B cell (primary cell): ENCODE measurements at regions not wholly inside any gene's neighbourhood (a gene's known extent, or its start where the extent isn't known, plus 50 kb on each side); places are given as distances from the start of the nearest gene placed in this dataset.

Experiments used
- ATAC-seq: fragments of 200-7000 bp; cut with Tn5 transposase; one replicate; pipeline ENCODE4 v1.10.0; 2021; ENCODE audit warnings: low read depth, mild to moderate bottlenecking, moderate number of reproducible peaks, moderate library complexity
- CTCF ChIA-PET: fragments of 350-600 bp; sonication (Branson Sonifier 250); formaldehyde crosslinking; loops from one replicate; lab custom pipeline; 2021; ENCODE audit warnings: antibody characterized with exemption, inconsistent platforms; lab: Charles Lee
- POLR2A ChIA-PET: fragments of 350-600 bp; sonication (Branson Sonifier 250); formaldehyde crosslinking; loops from one replicate; lab custom pipeline; 2021; ENCODE audit warnings: antibody characterized with exemption; lab: Charles Lee
- DNase-seq: peaks from one replicate; pipeline ENCODE4 v3.0.0; 2013
- H2AFZ ChIP-seq: 2 replicates; pipeline ENCODE4 v1.6.1; 2012; ENCODE audit warnings: mild to moderate bottlenecking, low read depth, low read length; ENCODE audit not compliant: insufficient read depth, poor library complexity, severe bottlenecking
- H3K27ac ChIP-seq, 2 donors: 1 replicate in 1 of 2; 2 replicates in 1 of 2; pipeline ENCODE4 v1.5.1; 2012 to 2013; ENCODE audit warnings: low read length in 2 of 2, mild to moderate bottlenecking in 2 of 2, moderate library complexity in 1 of 2
- H3K27me3 ChIP-seq, 4 experiments: fragments of 200-600 bp in 1 of 4; sonication (generic) in 1 of 4; replicated peaks in 1 of 4; 1 replicate in 2 of 4; 2 replicates in 2 of 4; pipeline versions ENCODE4 v1.6.1 to v1.7.0; 2013 to 2016; ENCODE audit warnings: low read length in 3 of 4, mild to moderate bottlenecking in 2 of 4, mixed read lengths in 1 of 4, moderate library complexity in 1 of 4; ENCODE audit not compliant: insufficient read depth in 4 of 4, control insufficient read depth in 3 of 4; ENCODE audit errors: control extremely low read depth in 1 of 4
- H3K36me3 ChIP-seq, 2 experiments: replicated peaks in 1 of 2; 1 replicate in 1 of 2; 2 replicates in 1 of 2; pipeline versions ENCODE4 v1.6.1 to v1.7.1; 2013; ENCODE audit warnings: low read length in 1 of 2; ENCODE audit not compliant: insufficient read depth in 2 of 2, control insufficient read depth in 1 of 2; ENCODE audit errors: control extremely low read depth in 1 of 2, extremely low read depth in 1 of 2
- H3K4me1 ChIP-seq, 2 donors: fragments of 200-600 bp in 1 of 2; sonication (generic) in 1 of 2; 1 replicate in 1 of 2; 2 replicates in 1 of 2; pipeline versions ENCODE4 v1.5.1 to v1.6.1; 2013 to 2017; ENCODE audit warnings: low read length in 2 of 2; ENCODE audit not compliant: control insufficient read depth in 2 of 2, insufficient read depth in 2 of 2
- H3K4me2 ChIP-seq: replicated peaks from 2 replicates; pipeline ENCODE3; 2012; ENCODE audit warnings: mild to moderate bottlenecking, low read depth, low read length; ENCODE audit not compliant: poor library complexity, severe bottlenecking
- H3K4me3 ChIP-seq, 5 experiments: fragments of 200-600 bp in 1 of 5; sonication (generic) in 1 of 5; 1 replicate in 3 of 5; 2 replicates in 2 of 5; pipeline versions ENCODE4 v1.5.1 to v1.7.0; 2011 to 2016; ENCODE audit warnings: low read length in 4 of 5, mild to moderate bottlenecking in 4 of 5, low read depth in 2 of 5, control low read depth in 1 of 5, moderate library complexity in 1 of 5; ENCODE audit not compliant: insufficient read depth in 1 of 5; ENCODE audit errors: control extremely low read depth in 1 of 5, extremely low read depth in 1 of 5
- H3K79me2 ChIP-seq: fragments of 200-600 bp; sonication (generic); one replicate; pipeline ENCODE4 v1.6.0; 2016; ENCODE audit warnings: low read length; ENCODE audit not compliant: control insufficient read depth, insufficient read depth
- H3K9ac ChIP-seq: fragments of 200-600 bp; sonication (generic); 2 replicates; pipeline ENCODE4 v1.6.1; 2017; ENCODE audit warnings: mild to moderate bottlenecking, low read length, moderate library complexity
- H3K9me3 ChIP-seq, 3 donors: one replicate each; pipeline versions ENCODE4 v1.6.1 to v1.7.1; 2013; ENCODE audit warnings: low read length in 2 of 3; ENCODE audit not compliant: control insufficient read depth in 2 of 3, insufficient read depth in 1 of 3; ENCODE audit errors: control extremely low read depth in 1 of 3
- H4K20me1 ChIP-seq: 2 replicates; pipeline ENCODE4 v1.6.0; 2012; ENCODE audit warnings: mild to moderate bottlenecking, low read length; ENCODE audit not compliant: insufficient read depth, control insufficient read depth, poor library complexity, severe bottlenecking
- H3K27ac Mint-ChIP-seq: one replicate; pipeline ENCODE4 v1.8.0; 2021; ENCODE audit warnings: mixed read lengths
- H3K27me3 Mint-ChIP-seq: one replicate; pipeline ENCODE4 v1.8.0; 2021; ENCODE audit warnings: mixed read lengths
- H3K4me1 Mint-ChIP-seq: one replicate; pipeline ENCODE4 v1.8.0; 2021; ENCODE audit warnings: mixed read lengths
- H3K4me3 Mint-ChIP-seq: one replicate; pipeline ENCODE4 v1.8.0; 2021; ENCODE audit warnings: mixed read lengths
- H3K9me3 Mint-ChIP-seq: one replicate; pipeline ENCODE4 v1.8.0; 2022; ENCODE audit warnings: mixed read lengths; ENCODE audit not compliant: insufficient read depth
- CTCF ChIP-seq: fragments of 200-600 bp; IDR thresholded peaks from one replicate; pipeline ENCODE4 v1.8.0; 2022; ENCODE audit warnings: antibody characterized with exemption, mild to moderate bottlenecking
- EZH2 ChIP-seq: IDR thresholded peaks from 2 replicates; pipeline ENCODE4 v1.6.1; 2012; ENCODE audit warnings: borderline replicate concordance, low read depth, mild to moderate bottlenecking, moderate library complexity, low read length; ENCODE audit not compliant: insufficient read depth, poor library complexity, severe bottlenecking
- WGBS: methylation state at CpG from one replicate; pipeline ENCODE4 v1.1.5; 2013; ENCODE audit warnings: missing lambda C conversion rate; ENCODE audit not compliant: insufficient coverage; 5-methylcytosine and 5-hydroxymethylcytosine counted together
- intact Hi-C: fragments of 100-400 bp; cut with micrococcal nuclease; formaldehyde crosslinking; loops from one replicate; pipeline ENCODE4 v1.10.0; 2022

DNA sequence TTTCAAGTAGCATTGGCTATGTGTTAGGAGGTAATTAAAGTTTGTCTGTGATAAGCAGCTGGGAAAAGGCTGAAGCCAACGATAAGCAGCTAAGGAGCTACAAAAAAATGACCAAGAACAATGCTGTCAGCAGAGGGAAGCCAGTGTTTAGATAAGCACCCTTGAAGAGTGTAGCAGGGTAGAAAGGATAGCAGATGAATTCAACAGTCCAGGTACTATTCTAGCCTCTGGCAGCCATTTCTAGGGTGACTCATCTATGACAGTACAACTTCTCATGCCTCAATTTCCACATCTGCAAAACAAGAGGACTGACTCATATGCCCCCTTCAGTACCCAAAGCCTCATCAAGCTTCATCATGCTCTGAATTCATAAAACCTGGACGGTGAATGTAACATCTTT lies 617.6 kb upstream of the UBE2E2 start:
- ChIA-PET POLR2A (no interaction called here), CTCF (no interaction called here)
- H3K27ac ChIP-seq = no peak overlapping the region
- peaks cover 0 to 3% (median 0%) of the 10 kb centered on the region in 4 experiments for H3K27me3 ChIP-seq
- no peaks in the 10 kb centered on the region for H3K79me2 ChIP-seq
- peaks cover 0 to 4% (median 0%) of the 10 kb centered on the region in 3 donors for H3K9me3 ChIP-seq
- WGBS = 20% methylated on average over 1 of the region's 2 CpGs
- Mint-ChIP-seq H3K27ac (no peak overlapping the region), H3K4me3 (no peak overlapping the region), H3K9me3 (no peaks in the 10 kb centered on the region), H3K4me1 (no peaks in the 10 kb centered on the region), H3K27me3 (no peaks in the 10 kb centered on the region)
- no peaks in the 10 kb centered on the region for H3K4me1 ChIP-seq
- H3K9ac ChIP-seq = no peak overlapping the region
- H3K36me3 ChIP-seq = no peaks in the 10 kb centered on the region
- no peak overlapping the region for H3K4me3 ChIP-seq
- TF ChIP-seq CTCF (no peak), EZH2 (no peak)
- ATAC-seq (no peak), DNase-seq (no peak)
- intact Hi-C loops = no loop called here
- no peak overlapping the region for H2AFZ ChIP-seq
- H4K20me1 ChIP-seq = no peaks in the 10 kb centered on the region
- H3K4me2 ChIP-seq = no peak overlapping the region

DNA sequence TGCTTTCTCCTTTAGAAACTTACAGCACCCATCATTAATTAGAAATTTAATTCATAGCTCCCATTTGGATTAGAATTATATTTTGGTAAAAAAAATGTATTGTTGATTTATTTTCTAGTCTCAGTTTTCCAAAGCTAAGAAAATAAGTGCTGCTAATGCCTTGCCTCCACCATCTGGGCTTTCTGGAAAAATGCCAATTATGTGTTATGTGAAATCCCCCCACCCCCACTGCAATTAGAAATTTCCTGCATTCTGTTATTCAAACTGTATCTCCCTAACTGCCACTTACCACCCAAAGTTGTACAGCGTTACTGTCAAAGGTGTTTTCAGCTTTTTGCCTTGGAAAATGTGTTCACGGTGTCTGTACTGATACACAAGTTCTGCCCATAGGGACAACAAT lies 617.2 kb upstream of the UBE2E2 start:
- H3K9me3 Mint-ChIP-seq = no peaks in the 10 kb centered on the region
- no peak for DNase-seq
- H3K27ac Mint-ChIP-seq = no peak overlapping the region
- Histone ChIP-seq H3K27me3 (peaks cover 0 to 3% (median 0%) of the 10 kb centered on the region in 4 experiments), H3K4me3 (no peak overlapping the region), H4K20me1 (no peaks in the 10 kb centered on the region), H3K36me3 (no peaks in the 10 kb centered on the region), H3K4me2 (no peak overlapping the region), H3K9me3 (peaks cover 0 to 4% (median 0%) of the 10 kb centered on the region in 3 donors), H3K27ac (no peak overlapping the region), H3K9ac (no peak overlapping the region), H3K79me2 (no peaks in the 10 kb centered on the region), H2AFZ (no peak overlapping the region), H3K4me1 (no peaks in the 10 kb centered on the region)
- no peak for ATAC-seq
- TF ChIP-seq CTCF = no peak
- no peak for TF ChIP-seq EZH2
- WGBS = no CpG with 5 or more reads among the region's 2 CpGs
- CTCF ChIA-PET = no interaction called here
- no peak overlapping the region for H3K4me3 Mint-ChIP-seq
- no peaks in the 10 kb centered on the region for H3K4me1 Mint-ChIP-seq
- no peaks in the 10 kb centered on the region for H3K27me3 Mint-ChIP-seq
- POLR2A ChIA-PET = no interaction called here
- intact Hi-C loops = no loop called here
